Stomach (tissue), 4 donors: ENCODE measurements at regions not wholly inside any gene's neighbourhood (a gene's known extent, or its start where the extent isn't known, plus 50 kb on each side); places are given as distances from the start of the nearest gene placed in this dataset.

ENCODE experiments used
- EP300 ChIP-seq: sonication (generic); formaldehyde crosslinking; IDR thresholded peaks from one replicate; pipeline ENCODE4 v1.6.1; 2017; ENCODE audit warnings: antibody characterized with exemption
- POLR2A ChIP-seq, 4 donors: fragments of 450-650 bp; IDR thresholded peaks; one replicate each; pipeline ENCODE4 v1.6.1; 2016; ENCODE audit warnings: antibody characterized with exemption in 4 of 4, control low read depth in 2 of 4, mild to moderate bottlenecking in 1 of 4, moderate library complexity in 1 of 4
- POLR2AphosphoS5 ChIP-seq, 3 donors: sonication (generic); formaldehyde crosslinking; IDR thresholded peaks; one replicate each; pipeline ENCODE4 v1.6.1; 2016; ENCODE audit warnings: antibody characterized with exemption in 3 of 3
- TF ChIP-seq, protein P1 (sequence below), 7 experiments: fragments of 450-650 bp in 4 of 7; fragments of 200-600 bp in 3 of 7; sonication (generic) in 3 of 7; IDR thresholded peaks; one replicate each; pipeline ENCODE4 v1.5.1; 2016 to 2019; ENCODE audit warnings: antibody characterized with exemption in 7 of 7, control low read depth in 2 of 7, mild to moderate bottlenecking in 1 of 7

DNA sequence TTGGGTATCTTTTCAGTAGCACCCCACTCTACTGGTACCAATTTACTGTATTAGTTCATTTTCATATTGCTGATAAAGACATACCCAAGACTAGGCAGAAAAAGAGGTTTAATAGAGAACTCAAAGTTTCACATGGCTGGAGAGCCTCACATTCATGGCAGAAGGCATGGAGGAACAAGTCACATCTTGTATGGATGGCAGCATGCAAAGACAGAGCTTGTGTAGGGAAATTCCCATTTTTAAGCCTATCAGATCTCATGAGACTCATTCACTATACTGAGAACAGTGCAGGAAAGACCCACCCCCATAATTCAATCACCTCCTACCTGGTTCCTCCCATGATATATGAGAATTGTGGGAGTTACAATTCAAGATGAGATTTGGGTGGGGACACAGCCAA lies 878.6 kb upstream of the ADGRL4 start:
- TF ChIP-seq, protein P1, sequence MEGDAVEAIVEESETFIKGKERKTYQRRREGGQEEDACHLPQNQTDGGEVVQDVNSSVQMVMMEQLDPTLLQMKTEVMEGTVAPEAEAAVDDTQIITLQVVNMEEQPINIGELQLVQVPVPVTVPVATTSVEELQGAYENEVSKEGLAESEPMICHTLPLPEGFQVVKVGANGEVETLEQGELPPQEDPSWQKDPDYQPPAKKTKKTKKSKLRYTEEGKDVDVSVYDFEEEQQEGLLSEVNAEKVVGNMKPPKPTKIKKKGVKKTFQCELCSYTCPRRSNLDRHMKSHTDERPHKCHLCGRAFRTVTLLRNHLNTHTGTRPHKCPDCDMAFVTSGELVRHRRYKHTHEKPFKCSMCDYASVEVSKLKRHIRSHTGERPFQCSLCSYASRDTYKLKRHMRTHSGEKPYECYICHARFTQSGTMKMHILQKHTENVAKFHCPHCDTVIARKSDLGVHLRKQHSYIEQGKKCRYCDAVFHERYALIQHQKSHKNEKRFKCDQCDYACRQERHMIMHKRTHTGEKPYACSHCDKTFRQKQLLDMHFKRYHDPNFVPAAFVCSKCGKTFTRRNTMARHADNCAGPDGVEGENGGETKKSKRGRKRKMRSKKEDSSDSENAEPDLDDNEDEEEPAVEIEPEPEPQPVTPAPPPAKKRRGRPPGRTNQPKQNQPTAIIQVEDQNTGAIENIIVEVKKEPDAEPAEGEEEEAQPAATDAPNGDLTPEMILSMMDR (IDR thresholded peaks at IDR 0.05) = no peak
- no peak for TF ChIP-seq POLR2A (IDR thresholded peaks at IDR 0.05)
- TF ChIP-seq EP300 = no peak
- no peak for TF ChIP-seq POLR2AphosphoS5 (IDR thresholded peaks at IDR 0.05)
